ENCODE measurements at regions not wholly inside any gene's neighbourhood (a gene's known extent, or its start where the extent isn't known, plus 50 kb on each side); places are given as distances from the start of the nearest gene placed in this dataset.

DNA sequence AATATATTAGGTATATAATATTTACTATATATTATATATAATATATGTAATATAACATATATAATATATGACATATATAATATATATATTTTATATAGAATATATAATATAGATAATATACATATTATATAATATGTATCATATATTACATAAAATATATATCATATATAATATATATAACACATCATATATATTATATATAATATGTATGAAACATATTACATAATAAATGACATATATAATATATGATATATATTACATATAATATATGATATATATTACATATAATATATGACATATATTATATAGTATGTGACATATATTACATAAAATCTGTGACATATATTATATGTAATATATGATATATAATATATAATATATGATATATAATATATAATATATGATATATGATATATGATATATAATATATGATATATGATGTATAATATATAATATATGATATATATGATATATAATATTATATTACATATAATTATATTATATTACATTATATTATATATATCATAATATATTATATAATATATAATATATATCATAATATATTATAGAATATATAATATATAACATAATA, 119.5 kb upstream of the RIMBP3 start:
- DNase-seq (ENCODE audit: low read depth) = no peak

DNA sequence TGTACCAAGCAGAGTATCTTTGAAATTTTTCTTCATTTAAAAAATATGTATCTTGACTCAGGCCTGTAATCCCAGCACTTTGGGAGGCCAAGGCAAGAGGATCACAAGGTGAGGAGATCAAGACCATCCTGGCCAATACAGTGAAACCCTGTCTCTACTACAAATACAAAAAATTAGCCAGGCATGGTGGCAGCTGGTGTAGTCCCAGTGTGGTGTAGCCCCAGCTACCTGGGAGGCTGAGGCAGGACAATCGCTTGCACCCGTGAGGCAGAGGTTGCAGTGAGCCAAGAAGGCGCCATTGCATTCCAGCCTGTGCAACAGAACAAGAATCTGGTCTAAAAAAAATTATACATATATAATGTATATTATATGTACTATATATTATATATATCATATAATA, 118.7 kb upstream of the RIMBP3 start:
- peak; percentile 22 for DNase-seq (ENCODE audit: low read depth)
